Mesendoderm (in vitro differentiated cells): ENCODE measurements at regions not wholly inside any gene's neighbourhood (a gene's known extent, or its start where the extent isn't known, plus 50 kb on each side); places are given as distances from the start of the nearest gene placed in this dataset.
A peak's percentile ranks its signal among the peaks of the same experiment; 100 is the strongest.

Source experiments
- DNase-seq: peaks from one replicate; pipeline ENCODE4 v3.0.0; 2013
- H2AK5ac ChIP-seq: 2 replicates; pipeline ENCODE4 v1.6.1; 2013; ENCODE audit warnings: low read length, inconsistent platforms
- H2BK120ac ChIP-seq: 2 replicates; pipeline ENCODE4 v1.6.1; 2013; ENCODE audit warnings: low read depth, mild to moderate bottlenecking, low read length, moderate library complexity, mixed read lengths
- H2BK15ac ChIP-seq: replicated peaks from 2 replicates; pipeline ENCODE4 v1.6.1; 2013; ENCODE audit warnings: low read depth, mild to moderate bottlenecking, moderate library complexity
- H2BK5ac ChIP-seq: 2 replicates; pipeline ENCODE4 v1.6.1; 2013; ENCODE audit warnings: low read length, inconsistent platforms
- H3K18ac ChIP-seq: 2 replicates; pipeline ENCODE4 v1.6.1; 2013; ENCODE audit warnings: mild to moderate bottlenecking, low read length, mixed read lengths
- H3K23ac ChIP-seq: one replicate; pipeline ENCODE4 v1.6.1; 2013; ENCODE audit warnings: low read length
- H3K27ac ChIP-seq: 2 replicates; pipeline ENCODE4 v1.5.1; 2013; ENCODE audit warnings: low read depth, mild to moderate bottlenecking, inconsistent platforms, low read length, moderate library complexity
- H3K27me3 ChIP-seq: 2 replicates; pipeline ENCODE4 v1.6.1; 2013; ENCODE audit warnings: low read length, control low read depth, mild to moderate bottlenecking, inconsistent platforms; ENCODE audit not compliant: insufficient read depth, poor library complexity
- H3K36me3 ChIP-seq: 2 replicates; pipeline ENCODE4 v1.6.1; 2013; ENCODE audit warnings: low read length, inconsistent platforms; ENCODE audit not compliant: control insufficient read depth, insufficient read depth
- H3K4ac ChIP-seq: one replicate; pipeline ENCODE4 v1.6.1; 2013; ENCODE audit warnings: low read depth, mild to moderate bottlenecking, low read length, moderate library complexity
- H3K4me1 ChIP-seq: 2 replicates; pipeline ENCODE4 v1.6.1; 2013; ENCODE audit warnings: low read depth, low read length, inconsistent platforms; ENCODE audit not compliant: control insufficient read depth
- H3K4me2 ChIP-seq: 2 replicates; pipeline ENCODE4 v1.6.1; 2013; ENCODE audit warnings: low read length
- H3K4me3 ChIP-seq: 2 replicates; pipeline ENCODE4 v1.5.1; 2013; ENCODE audit warnings: mild to moderate bottlenecking, low read length
- H3K56ac ChIP-seq: one replicate; pipeline ENCODE4 v1.6.1; 2013; ENCODE audit warnings: low read length
- H3K79me1 ChIP-seq: 2 replicates; pipeline ENCODE4 v1.6.1; 2013; ENCODE audit warnings: low read length, inconsistent platforms
- H3K79me2 ChIP-seq: 2 replicates; pipeline ENCODE4 v1.6.1; 2013; ENCODE audit warnings: mild to moderate bottlenecking, low read length; ENCODE audit not compliant: control insufficient read depth, insufficient read depth
- H3K9ac ChIP-seq: 2 replicates; pipeline ENCODE4 v1.6.1; 2013; ENCODE audit warnings: low read length, inconsistent platforms
- H4K5ac ChIP-seq: one replicate; pipeline ENCODE4 v1.6.1; 2013; ENCODE audit warnings: low read length
- H4K8ac ChIP-seq: one replicate; pipeline ENCODE4 v1.6.1; 2013; ENCODE audit warnings: low read depth, mild to moderate bottlenecking, control low read depth, low read length, moderate library complexity
- WGBS: extraction: QIAGEN DNeasy Blood & Tissue Kit; methylation state at CpG from one replicate; pipeline ENCODE4 v1.1.7; 2013; ENCODE audit warnings: low lambda C conversion rate, missing lambda C conversion rate; ENCODE audit not compliant: insufficient coverage; ENCODE audit errors: extremely low coverage; 5-methylcytosine and 5-hydroxymethylcytosine counted together

- no peak overlapping the region for H2BK120ac ChIP-seq
- H3K4me2 ChIP-seq, result no peak overlapping the region
- H3K4me3 ChIP-seq, result no peak overlapping the region
- H2BK5ac ChIP-seq, result no peak overlapping the region
- no peak overlapping the region for H3K27ac ChIP-seq
- no peak overlapping the region for H3K4ac ChIP-seq
- no peaks in the 10 kb centered on the region for H3K79me2 ChIP-seq
- H3K79me1 ChIP-seq, result no peaks in the 10 kb centered on the region
- no peaks in the 10 kb centered on the region for H3K27me3 ChIP-seq
- H3K9ac ChIP-seq, result no peak overlapping the region
- no peak overlapping the region for H2AK5ac ChIP-seq
- no peak overlapping the region for H4K5ac ChIP-seq
- H2BK15ac ChIP-seq, result no peak overlapping the region
- peak; percentile 70 for DNase-seq
- no peak overlapping the region for H3K56ac ChIP-seq
- no CpG with 5 or more reads among the region's 4 CpGs for WGBS
- H4K8ac ChIP-seq, result no peak overlapping the region
- no peak overlapping the region for H3K18ac ChIP-seq
- no peaks in the 10 kb centered on the region for H3K4me1 ChIP-seq
- no peaks in the 10 kb centered on the region for H3K36me3 ChIP-seq
- no peak overlapping the region for H3K23ac ChIP-seq
These were observed 156.1 kb upstream of the LRFN2 start for GRCh38 chr6:40743226-40743625.

- Histone ChIP-seq H3K4me3 (no peak overlapping the region), H3K18ac (no peak overlapping the region), H4K8ac (no peak overlapping the region), H3K23ac (no peak overlapping the region), H3K4me1 (no peaks in the 10 kb centered on the region), H2BK15ac (no peak overlapping the region), H3K79me1 (no peaks in the 10 kb centered on the region), H2AK5ac (no peak overlapping the region), H2BK120ac (no peak overlapping the region), H3K56ac (no peak overlapping the region), H3K4me2 (no peak overlapping the region), H3K36me3 (no peaks in the 10 kb centered on the region), H3K9ac (no peak overlapping the region), H3K27me3 (no peaks in the 10 kb centered on the region), H4K5ac (no peak overlapping the region), H3K27ac (no peak overlapping the region), H3K79me2 (no peaks in the 10 kb centered on the region), H2BK5ac (no peak overlapping the region), H3K4ac (no peak overlapping the region)
- no CpG with 5 or more reads among the region's 3 CpGs for WGBS
- DNase-seq, result no peak
These were observed 153.4 kb upstream of the LRFN2 start for GRCh38 chr6:40740518-40740917.

- no peak overlapping the region for H4K5ac ChIP-seq
- H2BK5ac ChIP-seq, result no peak overlapping the region
- H3K9ac ChIP-seq, result no peak overlapping the region
- no peaks in the 10 kb centered on the region for H3K79me1 ChIP-seq
- no peaks in the 10 kb centered on the region for H3K36me3 ChIP-seq
- H3K27ac ChIP-seq, result no peak overlapping the region
- no peak overlapping the region for H3K4ac ChIP-seq
- no CpG with 5 or more reads among the region's 11 CpGs for WGBS
- H3K4me1 ChIP-seq, result no peaks in the 10 kb centered on the region
- no peak overlapping the region for H2BK15ac ChIP-seq
- no peak overlapping the region for H3K56ac ChIP-seq
- H2AK5ac ChIP-seq, result no peak overlapping the region
- H3K79me2 ChIP-seq, result no peaks in the 10 kb centered on the region
- no peak overlapping the region for H3K18ac ChIP-seq
- H3K4me2 ChIP-seq, result no peak overlapping the region
- H4K8ac ChIP-seq, result no peak overlapping the region
- no peak overlapping the region for H3K4me3 ChIP-seq
- H3K23ac ChIP-seq, result no peak overlapping the region
- DNase-seq, result no peak
- no peak overlapping the region for H2BK120ac ChIP-seq
- no peaks in the 10 kb centered on the region for H3K27me3 ChIP-seq
These were observed 151.5 kb upstream of the LRFN2 start for GRCh38 chr6:40738551-40739193.

- Histone ChIP-seq H4K5ac (no peak overlapping the region), H2AK5ac (no peak overlapping the region), H3K4me3 (no peak overlapping the region), H3K4me2 (no peak overlapping the region), H4K8ac (no peak overlapping the region), H3K79me2 (no peaks in the 10 kb centered on the region), H3K27ac (no peak overlapping the region), H2BK15ac (no peak overlapping the region), H3K27me3 (no peaks in the 10 kb centered on the region), H3K18ac (peak overlapping the region; percentile 15), H3K79me1 (no peaks in the 10 kb centered on the region), H3K23ac (no peak overlapping the region), H3K4ac (no peak overlapping the region), H3K56ac (no peak overlapping the region), H3K36me3 (no peaks in the 10 kb centered on the region), H3K9ac (no peak overlapping the region), H2BK5ac (no peak overlapping the region), H3K4me1 (peaks cover 3% of the 10 kb centered on the region), H2BK120ac (no peak overlapping the region)
- no CpG with 5 or more reads among the region's 7 CpGs for WGBS
- DNase-seq, result peak; percentile 70
These were observed 148.4 kb upstream of the LRFN2 start for GRCh38 chr6:40735521-40735920.

GRCh38 chr6:40735121-40735520 lies 148.0 kb upstream of the LRFN2 start:
- H3K4me2 ChIP-seq, result no peak overlapping the region
- peak overlapping the region; percentile 15 for H3K18ac ChIP-seq
- no peak overlapping the region for H2BK120ac ChIP-seq
- H3K9ac ChIP-seq, result no peak overlapping the region
- DNase-seq, result peak; percentile 16
- no CpG with 5 or more reads among the region's 3 CpGs for WGBS
- no peak overlapping the region for H3K56ac ChIP-seq
- no peak overlapping the region for H3K4ac ChIP-seq
- H3K27ac ChIP-seq, result no peak overlapping the region
- no peaks in the 10 kb centered on the region for H3K27me3 ChIP-seq
- no peak overlapping the region for H3K4me3 ChIP-seq
- H2AK5ac ChIP-seq, result no peak overlapping the region
- H2BK5ac ChIP-seq, result no peak overlapping the region
- no peaks in the 10 kb centered on the region for H3K79me2 ChIP-seq
- H3K23ac ChIP-seq, result no peak overlapping the region
- H3K79me1 ChIP-seq, result no peaks in the 10 kb centered on the region
- peaks cover 5% of the 10 kb centered on the region for H3K4me1 ChIP-seq
- H3K36me3 ChIP-seq, result no peaks in the 10 kb centered on the region
- no peak overlapping the region for H4K5ac ChIP-seq
- H4K8ac ChIP-seq, result no peak overlapping the region
- H2BK15ac ChIP-seq, result no peak overlapping the region

GRCh38 chr6:40734607-40735006 lies 147.4 kb upstream of the LRFN2 start:
- Histone ChIP-seq H4K8ac (no peak overlapping the region), H3K4me3 (no peak overlapping the region), H3K27me3 (no peaks in the 10 kb centered on the region), H2BK15ac (no peak overlapping the region), H3K36me3 (no peaks in the 10 kb centered on the region), H2BK5ac (no peak overlapping the region), H2AK5ac (no peak overlapping the region), H3K4ac (no peak overlapping the region), H3K18ac (no peak overlapping the region), H4K5ac (no peak overlapping the region), H3K9ac (no peak overlapping the region), H3K4me2 (no peak overlapping the region), H3K79me1 (no peaks in the 10 kb centered on the region), H3K4me1 (peaks cover 6% of the 10 kb centered on the region), H3K56ac (no peak overlapping the region), H3K27ac (no peak overlapping the region), H2BK120ac (no peak overlapping the region), H3K79me2 (no peaks in the 10 kb centered on the region), H3K23ac (no peak overlapping the region)
- WGBS, result no CpG with 5 or more reads among the region's 4 CpGs
- DNase-seq, result no peak
